ENCODE measurements at regions not wholly inside any gene's neighbourhood (a gene's known extent, or its start where the extent isn't known, plus 50 kb on each side); places are given as distances from the start of the nearest gene placed in this dataset.

- peak; percentile 53 to 88 for ATAC-seq (ENCODE audit: low FRiP score in 2 of 2)
- WGBS, 2 donors, result 74% methylated on average over 11 of the region's 11 CpGs
- H3K27me3 ChIP-seq, result no peaks in the 10 kb centered on the region
- no peak for DNase-seq
- no peak overlapping the region for H3K4me3 ChIP-seq
- TF ChIP-seq, protein P1, sequence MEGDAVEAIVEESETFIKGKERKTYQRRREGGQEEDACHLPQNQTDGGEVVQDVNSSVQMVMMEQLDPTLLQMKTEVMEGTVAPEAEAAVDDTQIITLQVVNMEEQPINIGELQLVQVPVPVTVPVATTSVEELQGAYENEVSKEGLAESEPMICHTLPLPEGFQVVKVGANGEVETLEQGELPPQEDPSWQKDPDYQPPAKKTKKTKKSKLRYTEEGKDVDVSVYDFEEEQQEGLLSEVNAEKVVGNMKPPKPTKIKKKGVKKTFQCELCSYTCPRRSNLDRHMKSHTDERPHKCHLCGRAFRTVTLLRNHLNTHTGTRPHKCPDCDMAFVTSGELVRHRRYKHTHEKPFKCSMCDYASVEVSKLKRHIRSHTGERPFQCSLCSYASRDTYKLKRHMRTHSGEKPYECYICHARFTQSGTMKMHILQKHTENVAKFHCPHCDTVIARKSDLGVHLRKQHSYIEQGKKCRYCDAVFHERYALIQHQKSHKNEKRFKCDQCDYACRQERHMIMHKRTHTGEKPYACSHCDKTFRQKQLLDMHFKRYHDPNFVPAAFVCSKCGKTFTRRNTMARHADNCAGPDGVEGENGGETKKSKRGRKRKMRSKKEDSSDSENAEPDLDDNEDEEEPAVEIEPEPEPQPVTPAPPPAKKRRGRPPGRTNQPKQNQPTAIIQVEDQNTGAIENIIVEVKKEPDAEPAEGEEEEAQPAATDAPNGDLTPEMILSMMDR (IDR thresholded peaks at IDR 0.05), result no peak
- no peak for TF ChIP-seq EP300 (IDR thresholded peaks at IDR 0.05)
- TF ChIP-seq POLR2AphosphoS5 (IDR thresholded peaks at IDR 0.05), result no peak
- no peak for TF ChIP-seq POLR2A (IDR thresholded peaks at IDR 0.05)
- no peak overlapping the region for H3K27ac ChIP-seq
- no peaks in the 10 kb centered on the region for H3K9me3 ChIP-seq
- H3K36me3 ChIP-seq, result no peaks in the 10 kb centered on the region
- peaks cover 0 to 10% (median 6%) of the 10 kb centered on the region in 4 donors for H3K4me1 ChIP-seq
Observed at GRCh38 chr4:13988353-13989305, 361.1 kb upstream of the BOD1L1 start.

DNA sequence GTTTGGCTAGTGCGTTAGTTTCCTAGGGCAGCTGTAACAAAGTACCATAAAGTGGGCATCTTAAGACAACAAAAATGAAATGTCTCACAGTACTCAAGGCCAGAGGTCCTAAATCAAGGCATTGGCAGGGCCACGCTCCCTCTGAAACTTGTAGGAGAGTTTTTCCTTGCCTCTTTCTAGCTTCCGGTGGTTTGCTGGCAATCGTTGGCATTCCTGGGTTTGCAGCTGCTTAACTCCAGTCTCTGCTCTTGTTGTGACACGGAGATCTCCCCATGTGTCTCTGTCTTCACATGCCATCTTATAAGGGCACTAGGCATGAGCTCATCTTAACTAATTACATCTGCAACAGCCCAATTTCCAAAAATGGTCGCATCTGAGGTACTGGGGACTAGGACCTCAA, 362.0 kb upstream of the BOD1L1 start:
- ATAC-seq (ENCODE audit: low FRiP score in 2 of 2) (no peak), DNase-seq (no peak)
- Histone ChIP-seq H3K4me1 (peaks cover 0 to 10% (median 6%) of the 10 kb centered on the region in 4 donors), H3K27me3 (no peaks in the 10 kb centered on the region), H3K9me3 (no peaks in the 10 kb centered on the region), H3K4me3 (no peak overlapping the region), H3K36me3 (no peaks in the 10 kb centered on the region), H3K27ac (no peak overlapping the region)
- 78 to 86% methylated on average over 6 of the region's 6 CpGs for WGBS, 2 donors
- TF ChIP-seq POLR2A (IDR thresholded peaks at IDR 0.05) (no peak), POLR2AphosphoS5 (IDR thresholded peaks at IDR 0.05) (no peak)

GRCh38 chr4:13990596-13991589, 363.4 kb upstream of the BOD1L1 start:
- H3K4me3 ChIP-seq, result no peak overlapping the region
- no peaks in the 10 kb centered on the region for H3K36me3 ChIP-seq
- no peaks in the 10 kb centered on the region for H3K27me3 ChIP-seq
- 18 to 32% methylated on average over 4 of the region's 4 CpGs for WGBS, 2 donors
- H3K4me1 ChIP-seq, result peaks cover 0 to 10% (median 6%) of the 10 kb centered on the region in 4 donors
- no peaks in the 10 kb centered on the region for H3K9me3 ChIP-seq
- no peak for ATAC-seq (ENCODE audit: low FRiP score in 2 of 2)
- TF ChIP-seq POLR2AphosphoS5 (IDR thresholded peaks at IDR 0.05) (no peak), EP300 (IDR thresholded peaks at IDR 0.05) (peak in 1 of 4 donors; percentile 11), POLR2A (IDR thresholded peaks at IDR 0.05) (no peak)
- TF ChIP-seq, protein P1 (IDR thresholded peaks at IDR 0.05), result no peak
- no peak overlapping the region for H3K27ac ChIP-seq
- DNase-seq, result peak in 1 of 2 donors; percentile 36

GRCh38 chr4:13992041-13992440, 364.5 kb upstream of the BOD1L1 start:
- Histone ChIP-seq H3K27ac (no peak overlapping the region), H3K4me3 (no peak overlapping the region), H3K9me3 (no peaks in the 10 kb centered on the region), H3K4me1 (peaks cover 0 to 10% (median 6%) of the 10 kb centered on the region in 4 donors), H3K27me3 (no peaks in the 10 kb centered on the region), H3K36me3 (no peaks in the 10 kb centered on the region)
- TF ChIP-seq POLR2A (IDR thresholded peaks at IDR 0.05), result no peak
- TF ChIP-seq EP300 (IDR thresholded peaks at IDR 0.05), result no peak
- no peak for TF ChIP-seq POLR2AphosphoS5 (IDR thresholded peaks at IDR 0.05)
- TF ChIP-seq, protein P1 (IDR thresholded peaks at IDR 0.05), result no peak
- 77 to 88% methylated on average over 2 of the region's 2 CpGs for WGBS, 2 donors
- ATAC-seq (ENCODE audit: low FRiP score in 2 of 2) (no peak), DNase-seq (no peak)
